ENCODE measurements at regions not wholly inside any gene's neighbourhood (a gene's known extent, or its start where the extent isn't known, plus 50 kb on each side); places are given as distances from the start of the nearest gene placed in this dataset.

DNA sequence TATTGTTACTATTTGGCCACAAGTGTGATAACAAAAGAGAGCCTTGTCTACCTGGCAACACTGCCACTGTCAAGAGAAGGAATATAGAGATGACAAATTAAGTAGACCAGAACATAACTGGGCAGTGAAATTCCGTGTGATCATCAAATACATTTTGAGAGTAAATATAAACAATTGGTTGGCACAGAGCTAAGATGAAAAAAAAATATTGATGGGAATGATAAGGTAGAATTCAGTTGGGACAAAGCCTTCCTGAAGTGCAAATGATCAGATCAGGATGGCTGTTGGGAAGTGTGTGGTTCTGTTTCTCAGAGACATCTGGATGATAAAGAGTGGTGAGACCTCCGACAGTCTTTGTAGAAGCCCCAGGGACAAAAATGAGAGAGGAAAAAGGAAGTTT is 205.5 kb upstream of the CAMK1G start:
- H3K9me3 Mint-ChIP-seq, result no peaks in the 10 kb centered on the region

DNA sequence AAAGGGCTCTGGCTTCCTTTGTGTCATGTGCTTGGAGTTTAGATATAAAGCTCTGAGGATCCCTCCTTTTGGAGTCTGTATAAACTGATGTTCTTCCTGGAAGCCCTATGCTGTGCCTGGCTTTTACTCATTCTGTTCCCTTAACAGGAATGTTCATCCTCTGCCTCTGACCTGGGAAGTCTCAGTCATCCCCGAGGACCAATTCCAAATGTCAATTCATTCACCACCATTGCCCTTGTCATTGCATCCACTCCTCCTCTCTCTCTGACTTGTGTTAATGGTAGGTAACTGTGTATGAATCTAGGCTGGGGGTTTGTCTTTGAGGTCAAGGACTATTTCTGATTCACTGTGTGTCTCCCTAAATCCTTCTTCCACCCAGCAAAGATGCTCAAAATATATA is 204.2 kb upstream of the CAMK1G start:
- Mint-ChIP-seq H3K27me3 (peaks cover 0 to 5% (median 0%) of the 10 kb centered on the region in 5 donors), H3K36me3 (no peaks in the 10 kb centered on the region), H3K27ac (no peak overlapping the region), H3K4me1 (no peaks in the 10 kb centered on the region), H3K4me3 (no peak overlapping the region), H3K9me3 (no peaks in the 10 kb centered on the region)
- ATAC-seq (no peak), DNase-seq (no peak)
- POLR2A ChIA-PET, result no interaction called here

More for the DNA sequence above, 205.5 kb upstream of the CAMK1G start:
- Mint-ChIP-seq H3K27me3 (peaks cover 0 to 8% (median 2%) of the 10 kb centered on the region in 5 donors), H3K27ac (no peak overlapping the region), H3K4me3 (no peak overlapping the region), H3K4me1 (no peaks in the 10 kb centered on the region), H3K36me3 (no peaks in the 10 kb centered on the region)
- DNase-seq (no peak), ATAC-seq (no peak)
- POLR2A ChIA-PET, result no interaction called here

GRCh38 chr1:209380420-209380819 is 203.1 kb upstream of the CAMK1G start:
- H3K4me1 Mint-ChIP-seq, result no peaks in the 10 kb centered on the region
- H3K36me3 Mint-ChIP-seq, result no peaks in the 10 kb centered on the region
- no peak overlapping the region for H3K4me3 Mint-ChIP-seq
- ATAC-seq (no peak), DNase-seq (no peak)
- H3K27ac Mint-ChIP-seq, result no peak overlapping the region
- POLR2A ChIA-PET, result no interaction called here
- H3K27me3 Mint-ChIP-seq, result peaks cover 0 to 5% (median 0%) of the 10 kb centered on the region in 5 donors
- H3K9me3 Mint-ChIP-seq, result no peaks in the 10 kb centered on the region

- Mint-ChIP-seq H3K27ac (no peak overlapping the region), H3K4me3 (no peak overlapping the region), H3K9me3 (no peaks in the 10 kb centered on the region), H3K4me1 (no peaks in the 10 kb centered on the region), H3K36me3 (no peaks in the 10 kb centered on the region), H3K27me3 (peaks cover 0 to 5% (median 0%) of the 10 kb centered on the region in 5 donors)
- DNase-seq, result no peak
- POLR2A ChIA-PET, result no interaction called here
- ATAC-seq, result no peak
Observed at GRCh38 chr1:209382231-209383100, 201.0 kb upstream of the CAMK1G start.

DNA sequence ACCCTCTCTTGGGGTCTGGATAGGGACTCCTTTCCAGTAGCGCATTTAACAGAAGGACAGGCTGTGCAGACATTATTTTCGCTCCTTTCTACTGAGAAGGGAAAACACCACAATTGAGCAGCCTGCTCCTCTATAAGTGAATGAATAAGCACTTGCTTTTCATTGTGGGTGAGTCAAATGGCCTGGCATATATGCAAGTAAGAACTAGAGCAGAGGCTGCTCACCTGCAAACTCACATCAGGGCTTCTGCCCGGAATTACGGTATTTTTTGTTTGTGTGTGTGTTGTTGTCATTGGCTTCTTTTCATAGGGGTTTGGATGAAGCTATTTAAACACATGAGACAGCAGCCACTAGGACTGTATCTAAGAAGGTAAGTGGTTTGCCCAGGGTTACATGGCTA is 200.1 kb upstream of the CAMK1G start:
- Mint-ChIP-seq H3K36me3 (no peaks in the 10 kb centered on the region), H3K27ac (no peak overlapping the region), H3K4me1 (no peaks in the 10 kb centered on the region), H3K27me3 (peaks cover 0 to 2% (median 0%) of the 10 kb centered on the region in 5 donors), H3K9me3 (no peaks in the 10 kb centered on the region), H3K4me3 (no peak overlapping the region)
- DNase-seq (no peak), ATAC-seq (no peak)
- POLR2A ChIA-PET, result no interaction called here

DNA sequence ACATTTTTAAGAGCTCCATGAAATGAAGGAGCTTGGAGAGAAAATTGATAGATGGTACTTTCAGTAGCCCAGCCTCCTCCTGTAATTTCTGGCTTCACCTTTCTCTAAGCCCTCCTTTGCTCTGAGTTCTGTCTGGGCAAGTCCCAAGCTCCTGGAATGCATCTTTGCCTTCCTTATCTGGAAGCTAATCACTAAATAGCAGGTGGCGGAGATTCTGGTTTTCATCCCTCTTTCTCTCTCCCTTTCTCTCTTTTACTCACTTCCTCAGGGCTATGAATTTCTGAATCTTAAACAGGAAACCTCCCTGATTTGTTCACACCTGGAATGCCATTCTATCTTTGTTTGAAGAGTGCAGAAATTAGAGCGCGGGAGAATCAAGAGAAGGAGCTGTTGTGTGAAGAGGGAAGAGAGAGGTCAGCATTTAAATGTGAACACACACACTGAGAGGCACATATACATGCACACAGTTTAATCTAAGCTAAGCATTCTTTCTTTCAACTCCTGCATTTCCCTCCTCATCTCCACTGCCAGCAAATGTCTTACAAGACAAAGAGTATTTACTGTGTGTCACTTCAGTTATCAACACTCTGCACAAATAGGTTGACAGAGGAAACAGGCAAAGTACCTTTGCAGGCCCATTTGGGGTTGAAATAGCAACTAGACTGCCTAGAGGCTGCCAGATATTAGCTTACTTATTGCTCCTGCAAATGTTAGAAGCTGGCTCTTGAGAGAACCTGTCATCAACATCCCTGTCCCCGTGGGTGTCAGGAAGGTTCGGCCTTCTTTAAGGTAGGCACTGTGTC is 199.4 kb upstream of the CAMK1G start:
- Mint-ChIP-seq H3K4me3 (no peak overlapping the region), H3K27me3 (peaks cover 1 to 7% (median 2%) of the 10 kb centered on the region in 5 donors), H3K36me3 (no peaks in the 10 kb centered on the region), H3K4me1 (no peaks in the 10 kb centered on the region), H3K9me3 (peaks cover 0 to under 1% (median 0%) of the 10 kb centered on the region in 9 donors), H3K27ac (no peak overlapping the region)
- POLR2A ChIA-PET, result no interaction called here
- DNase-seq, result no peak
- ATAC-seq, result no peak

DNA sequence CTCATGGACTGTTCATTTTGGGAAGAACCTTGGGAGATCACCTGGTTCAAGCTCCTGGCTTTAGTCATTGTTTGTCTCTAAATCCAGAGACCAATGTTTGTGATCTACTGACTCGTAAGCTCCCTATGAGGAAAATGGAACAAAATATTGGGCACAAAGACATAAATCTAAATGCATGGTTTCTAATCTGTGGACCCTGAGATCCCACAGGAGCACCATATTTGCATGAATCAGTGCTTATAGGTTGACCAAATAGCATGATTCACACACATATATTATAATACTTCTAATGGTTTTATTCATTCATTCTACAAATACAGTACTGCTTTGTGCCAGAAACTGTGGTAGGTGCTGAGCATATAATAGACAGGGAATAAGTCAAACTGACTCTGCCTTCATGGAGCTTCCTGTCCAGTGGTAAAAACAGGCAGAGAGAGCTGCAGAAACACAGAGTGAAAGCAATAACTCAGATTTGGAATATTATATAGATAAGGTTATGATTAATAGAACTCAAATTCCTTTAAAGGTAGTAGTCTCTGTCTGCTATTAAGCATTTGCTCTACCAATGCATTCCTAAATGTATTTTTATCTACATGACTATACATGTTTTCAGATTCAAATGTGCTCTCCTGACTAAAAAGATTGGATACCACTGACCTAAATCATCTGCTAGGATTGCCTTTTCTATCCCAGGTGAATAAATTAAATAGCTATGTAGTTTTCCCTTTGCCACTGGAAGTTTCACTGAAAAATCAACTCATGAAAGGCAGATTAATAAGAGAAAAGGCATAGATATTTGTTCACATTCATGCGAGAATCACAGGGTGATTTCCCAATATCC is 198.6 kb upstream of the CAMK1G start:
- Mint-ChIP-seq H3K4me1 (no peaks in the 10 kb centered on the region), H3K27ac (no peak overlapping the region), H3K36me3 (no peaks in the 10 kb centered on the region), H3K9me3 (peaks cover 0 to 2% (median 0%) of the 10 kb centered on the region in 9 donors), H3K4me3 (no peak overlapping the region), H3K27me3 (peaks cover 1 to 9% (median 6%) of the 10 kb centered on the region in 5 donors)
- POLR2A ChIA-PET, result no interaction called here
- DNase-seq (no peak), ATAC-seq (no peak)

GRCh38 chr1:209386156-209386555 is 197.4 kb upstream of the CAMK1G start:
- Mint-ChIP-seq H3K27ac (no peak overlapping the region), H3K27me3 (peaks cover 1 to 9% (median 6%) of the 10 kb centered on the region in 5 donors)
- POLR2A ChIA-PET, result no interaction called here

GRCh38 chr1:209387271-209387968 is 196.1 kb upstream of the CAMK1G start:
- Mint-ChIP-seq H3K9me3 (peaks cover 0 to 2% (median 0%) of the 10 kb centered on the region in 9 donors), H3K4me1 (no peaks in the 10 kb centered on the region), H3K36me3 (no peaks in the 10 kb centered on the region), H3K4me3 (no peak overlapping the region), H3K27me3 (peaks cover 2 to 9% (median 6%) of the 10 kb centered on the region in 5 donors), H3K27ac (no peak overlapping the region)
- DNase-seq (no peak), ATAC-seq (no peak)
- POLR2A ChIA-PET, result no interaction called here

More at GRCh38 chr1:209386156-209386555, 197.4 kb upstream of the CAMK1G start:
- DNase-seq, result no peak
- Mint-ChIP-seq H3K9me3 (peaks cover 0 to 2% (median 0%) of the 10 kb centered on the region in 9 donors), H3K36me3 (no peaks in the 10 kb centered on the region), H3K4me3 (no peak overlapping the region), H3K4me1 (no peaks in the 10 kb centered on the region)
- no peak for ATAC-seq

- Mint-ChIP-seq H3K4me3 (no peak overlapping the region), H3K9me3 (peaks cover 0 to 2% (median 0%) of the 10 kb centered on the region in 9 donors), H3K36me3 (no peaks in the 10 kb centered on the region), H3K27me3 (peaks cover 2 to 9% (median 7%) of the 10 kb centered on the region in 5 donors), H3K4me1 (no peaks in the 10 kb centered on the region), H3K27ac (no peak overlapping the region)
- POLR2A ChIA-PET, result no interaction called here
- no peak for DNase-seq
- no peak for ATAC-seq
Observed at GRCh38 chr1:209387969-209388329, 195.6 kb upstream of the CAMK1G start.

DNA sequence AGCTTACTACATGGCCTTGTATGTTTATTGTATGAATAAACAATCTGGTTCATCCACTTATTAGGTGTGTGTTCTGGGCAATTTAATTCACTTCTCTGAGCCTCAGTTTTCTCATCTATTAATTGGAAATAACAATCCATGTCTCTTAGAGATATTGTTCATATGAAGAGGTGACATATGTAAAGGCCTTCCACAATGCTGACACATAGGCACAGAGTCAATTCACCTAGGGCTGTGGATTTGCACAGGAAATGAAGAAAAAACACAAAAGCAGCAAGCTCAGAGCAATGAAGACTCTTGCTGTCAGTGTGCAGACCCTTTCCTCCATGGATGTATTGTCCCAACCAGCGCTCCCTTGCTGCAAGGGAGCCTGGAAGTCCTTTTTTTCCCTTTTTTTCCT is 195.2 kb upstream of the CAMK1G start:
- DNase-seq (no peak), ATAC-seq (no peak)
- H3K27me3 Mint-ChIP-seq, result peaks cover 2 to 10% (median 9%) of the 10 kb centered on the region in 5 donors
- no peak overlapping the region for H3K27ac Mint-ChIP-seq
- POLR2A ChIA-PET, result no interaction called here
- no peaks in the 10 kb centered on the region for H3K36me3 Mint-ChIP-seq
- H3K4me1 Mint-ChIP-seq, result no peaks in the 10 kb centered on the region
- peaks cover 0 to 2% (median 0%) of the 10 kb centered on the region in 9 donors for H3K9me3 Mint-ChIP-seq
- no peak overlapping the region for H3K4me3 Mint-ChIP-seq

DNA sequence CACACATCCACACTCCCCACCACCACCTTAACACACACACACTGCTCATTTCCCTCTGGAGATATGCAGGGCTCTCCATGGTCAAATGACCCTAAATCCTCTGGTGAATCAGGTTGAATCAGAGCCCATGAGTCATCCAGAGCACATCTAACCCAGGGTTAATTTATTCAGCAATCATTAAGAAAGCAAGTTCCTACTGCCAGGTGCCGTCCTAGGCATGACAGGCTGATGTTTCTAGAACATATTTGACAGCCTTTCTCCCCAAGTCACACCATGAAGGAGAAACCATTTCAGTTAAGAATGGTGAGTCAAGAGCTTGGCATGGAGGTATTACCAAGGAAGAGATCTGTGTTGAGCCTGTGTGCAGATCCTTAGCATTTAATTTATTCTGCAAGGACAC is 194.3 kb upstream of the CAMK1G start:
- no peaks in the 10 kb centered on the region for H3K4me1 Mint-ChIP-seq
- no peak for ATAC-seq
- H3K4me3 Mint-ChIP-seq, result no peak overlapping the region
- POLR2A ChIA-PET, result no interaction called here
- H3K36me3 Mint-ChIP-seq, result no peaks in the 10 kb centered on the region
- H3K9me3 Mint-ChIP-seq, result peaks cover 0 to 2% (median 0%) of the 10 kb centered on the region in 9 donors
- H3K27me3 Mint-ChIP-seq, result peaks cover 2 to 13% (median 9%) of the 10 kb centered on the region in 5 donors
- no peak for DNase-seq
- H3K27ac Mint-ChIP-seq, result no peak overlapping the region

All from naive thymus-derived CD8-positive, alpha-beta T cell (primary cell).